DND-41 (cell line): ENCODE measurements at regions not wholly inside any gene's neighbourhood (a gene's known extent, or its start where the extent isn't known, plus 50 kb on each side); places are given as distances from the start of the nearest gene placed in this dataset.

ENCODE experiments used
- ATAC-seq: fragments of 200-7000 bp; cut with Tn5 transposase; 3 replicates; pipeline ENCODE4 v1.9.1; 2021; ENCODE audit warnings: low read depth; ENCODE audit not compliant: insufficient read depth
- DNase-seq: peaks from one replicate; pipeline ENCODE4 v3.0.0-alpha.2; 2020
- H2AFZ ChIP-seq: 2 replicates; pipeline ENCODE4 v1.6.0; 2012; ENCODE audit warnings: low read depth, low read length
- H3K27ac ChIP-seq: 2 replicates; pipeline ENCODE4 v1.5.1; 2012; ENCODE audit warnings: low read length, inconsistent platforms
- H3K27me3 ChIP-seq: fragments of 200-600 bp; sonication (generic); 2 replicates; pipeline ENCODE4 v1.6.0; 2012; ENCODE audit warnings: low read length, mild to moderate bottlenecking, inconsistent platforms; ENCODE audit not compliant: insufficient read depth, poor library complexity
- H3K36me3 ChIP-seq: 2 replicates; pipeline ENCODE4 v1.5.1; 2012; ENCODE audit warnings: low read length, inconsistent platforms; ENCODE audit not compliant: insufficient read depth
- H3K4me1 ChIP-seq: 2 replicates; pipeline ENCODE4 v1.5.1; 2012; ENCODE audit warnings: mild to moderate bottlenecking, low read length; ENCODE audit not compliant: insufficient read depth
- H3K4me2 ChIP-seq: 2 replicates; pipeline ENCODE4 v1.6.0; 2012; ENCODE audit warnings: mild to moderate bottlenecking, moderate library complexity, low read length, inconsistent platforms; ENCODE audit not compliant: insufficient read depth
- H3K4me3 ChIP-seq, 2 experiments: fragments of 200-600 bp in 1 of 2; shearing (Covaris generic) in 1 of 2; 2 replicates each; pipeline ENCODE4 v1.5.1; 2012 to 2016; ENCODE audit warnings: inconsistent platforms in 2 of 2, low read length in 2 of 2, mild to moderate bottlenecking in 2 of 2, low read depth in 1 of 2, moderate library complexity in 1 of 2
- H3K79me2 ChIP-seq: 2 replicates; pipeline ENCODE4 v1.6.0; 2012; ENCODE audit warnings: low read length, inconsistent platforms; ENCODE audit not compliant: insufficient read depth
- H3K9ac ChIP-seq: 2 replicates; pipeline ENCODE4 v1.6.0; 2012; ENCODE audit warnings: low read depth, mild to moderate bottlenecking, inconsistent platforms, low read length, moderate library complexity
- H3K9me3 ChIP-seq: 2 replicates; pipeline ENCODE4 v1.5.1; 2012; ENCODE audit warnings: low read length, moderate library complexity, mild to moderate bottlenecking, inconsistent platforms; ENCODE audit not compliant: insufficient read depth, severe bottlenecking
- H4K20me1 ChIP-seq: 2 replicates; pipeline ENCODE4 v1.6.0; 2012; ENCODE audit warnings: low read length; ENCODE audit not compliant: insufficient read depth
- CTCF ChIP-seq: IDR thresholded peaks from 2 replicates; pipeline ENCODE4 v1.5.1; 2012; ENCODE audit warnings: borderline replicate concordance, low read length, moderate library complexity, mild to moderate bottlenecking; ENCODE audit not compliant: poor library complexity, severe bottlenecking; ENCODE audit errors: extremely low read depth
- EZH2 ChIP-seq: IDR thresholded peaks from 3 replicates; pipeline ENCODE4 v1.6.1; 2012; ENCODE audit warnings: borderline replicate concordance, low read depth, mild to moderate bottlenecking, moderate library complexity, low read length, inconsistent platforms; ENCODE audit not compliant: severe bottlenecking

DNA sequence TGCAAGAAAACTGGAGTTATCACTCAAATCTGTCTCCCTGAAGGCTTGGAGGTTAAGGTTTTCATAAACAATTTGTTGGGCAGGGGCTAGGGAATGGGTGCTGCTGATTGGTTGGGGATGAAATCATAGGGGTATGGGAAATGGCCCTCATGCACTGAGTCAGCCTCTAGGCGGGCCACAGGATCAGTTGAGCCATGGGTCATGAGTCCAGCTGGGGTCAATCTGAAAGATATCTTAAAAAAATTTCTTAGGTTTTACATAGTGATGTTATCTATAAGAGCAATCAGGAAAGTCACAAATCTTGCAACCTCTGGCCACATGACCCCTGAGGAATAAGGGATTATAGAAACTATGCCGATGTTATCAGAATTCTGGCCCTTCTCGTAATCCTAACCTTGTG is 491.7 kb downstream of the ZIC1 start:
- no peaks in the 10 kb centered on the region for H3K36me3 ChIP-seq
- H3K79me2 ChIP-seq: no peaks in the 10 kb centered on the region
- no peaks in the 10 kb centered on the region for H3K4me1 ChIP-seq
- no peak overlapping the region for H3K9ac ChIP-seq
- H3K4me2 ChIP-seq: no peak overlapping the region
- no peak overlapping the region for H3K27ac ChIP-seq
- ATAC-seq (no peak), DNase-seq (no peak)
- no peak overlapping the region for H2AFZ ChIP-seq
- TF ChIP-seq CTCF (no peak), EZH2 (no peak)
- H3K4me3 ChIP-seq: no peak overlapping the region
- H4K20me1 ChIP-seq: no peaks in the 10 kb centered on the region
- H3K9me3 ChIP-seq: peaks cover 4% of the 10 kb centered on the region
- H3K27me3 ChIP-seq: no peaks in the 10 kb centered on the region

GRCh38 chr3:147903026-147903425 is 493.9 kb downstream of the ZIC1 start:
- Histone ChIP-seq H3K36me3 (no peaks in the 10 kb centered on the region), H2AFZ (no peak overlapping the region), H3K4me3 (no peak overlapping the region), H3K4me1 (no peaks in the 10 kb centered on the region), H3K4me2 (no peak overlapping the region), H3K9ac (no peak overlapping the region), H3K27me3 (no peaks in the 10 kb centered on the region), H3K79me2 (no peaks in the 10 kb centered on the region), H3K27ac (no peak overlapping the region), H4K20me1 (no peaks in the 10 kb centered on the region), H3K9me3 (peaks cover 4% of the 10 kb centered on the region)
- ATAC-seq (no peak), DNase-seq (no peak)
- TF ChIP-seq CTCF (no peak), EZH2 (no peak)

- Histone ChIP-seq H4K20me1 (no peaks in the 10 kb centered on the region), H3K4me3 (no peak overlapping the region), H3K27me3 (no peaks in the 10 kb centered on the region), H2AFZ (no peak overlapping the region), H3K9me3 (peaks cover 4% of the 10 kb centered on the region), H3K27ac (no peak overlapping the region), H3K4me1 (no peaks in the 10 kb centered on the region), H3K4me2 (no peak overlapping the region), H3K79me2 (no peaks in the 10 kb centered on the region), H3K36me3 (no peaks in the 10 kb centered on the region), H3K9ac (no peak overlapping the region)
- ATAC-seq: no peak
- DNase-seq: no peak
- no peak for TF ChIP-seq CTCF
- no peak for TF ChIP-seq EZH2
Observed at GRCh38 chr3:147904421-147904820, 495.3 kb downstream of the ZIC1 start.

DNA sequence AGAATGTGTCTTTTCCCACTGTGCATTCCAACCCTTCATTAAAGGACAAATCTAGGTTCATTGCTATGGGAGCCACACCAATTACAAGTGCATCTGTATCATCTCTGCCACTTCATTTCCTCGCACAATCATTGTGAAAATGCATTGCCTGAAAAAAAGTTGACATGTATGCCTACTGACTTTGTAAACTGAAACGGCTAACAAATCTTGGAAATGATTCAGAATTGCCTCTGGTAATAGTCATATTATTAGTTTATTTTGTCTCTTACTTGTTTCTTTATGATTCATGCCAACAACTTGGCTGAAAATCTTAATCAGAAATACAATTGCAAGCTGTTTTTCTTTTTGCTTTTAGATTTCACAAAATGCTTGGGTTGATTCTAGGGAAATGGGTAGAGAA is 497.1 kb downstream of the ZIC1 start:
- Histone ChIP-seq H2AFZ (no peak overlapping the region), H3K36me3 (no peaks in the 10 kb centered on the region), H3K27me3 (no peaks in the 10 kb centered on the region), H3K27ac (no peak overlapping the region), H3K9ac (no peak overlapping the region), H3K4me1 (no peaks in the 10 kb centered on the region), H3K4me3 (no peak overlapping the region), H3K4me2 (no peak overlapping the region), H3K9me3 (no peaks in the 10 kb centered on the region), H3K79me2 (no peaks in the 10 kb centered on the region), H4K20me1 (no peaks in the 10 kb centered on the region)
- no peak for DNase-seq
- TF ChIP-seq EZH2 (no peak), CTCF (no peak)
- no peak for ATAC-seq
